HG02973 (cell line): ENCODE measurements at regions not wholly inside any gene's neighbourhood (a gene's known extent, or its start where the extent isn't known, plus 50 kb on each side); places are given as distances from the start of the nearest gene placed in this dataset.
"Not testable (repeated sequence)": the region's sequence is repeated elsewhere in the genome, so short reads cannot be mapped to it uniquely, and the experiment has no call there.

Source experiments
- ATAC-seq: cut with Tn5 transposase; IDR thresholded peaks from one replicate; pipeline ENCODE4 v1.9.1; 2021; ENCODE audit warnings: moderate library complexity; ENCODE audit not compliant: unreplicated experiment

DNA sequence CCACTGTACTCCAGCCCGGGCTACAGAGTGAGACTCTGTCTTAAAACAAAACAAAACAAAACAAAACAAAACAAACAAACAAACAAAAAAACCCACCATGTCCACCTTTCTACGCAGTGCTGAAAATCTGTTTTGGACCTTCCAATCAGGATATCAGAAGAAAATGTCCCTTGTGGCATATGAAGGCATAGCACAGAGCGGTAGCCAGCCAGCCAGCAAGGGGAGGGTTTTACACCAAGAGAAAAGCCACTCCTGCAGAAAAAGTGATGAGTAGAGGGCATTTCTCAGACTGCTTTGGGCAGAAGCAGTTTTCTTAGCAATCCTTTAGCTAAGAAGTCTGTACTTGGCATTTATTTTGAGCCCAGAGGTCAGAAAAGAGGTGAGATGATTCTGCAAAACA is 612.2 kb downstream of the TYW1 start:
- no peak for ATAC-seq

DNA sequence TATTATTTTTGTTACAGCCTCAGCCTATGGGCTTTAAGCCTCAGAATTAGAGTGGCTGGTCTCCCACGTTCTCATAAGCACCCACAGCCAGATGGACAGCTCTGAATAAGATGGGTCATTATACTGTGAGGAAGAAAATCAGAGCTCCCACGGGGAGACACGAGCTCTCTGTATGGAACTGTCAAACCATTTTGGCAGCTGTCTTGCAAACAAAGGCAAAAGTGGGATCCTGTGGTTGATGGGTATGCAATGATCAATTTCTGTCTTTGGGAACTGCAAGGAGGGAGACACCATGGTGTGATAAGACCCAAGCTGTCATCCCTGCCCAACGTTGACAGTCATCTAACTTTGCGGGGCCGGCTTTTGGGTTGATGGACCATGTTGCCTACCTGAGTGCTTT is 614.3 kb downstream of the TYW1 start:
- no peak for ATAC-seq

- no peak for ATAC-seq
These were observed 618.2 kb downstream of the TYW1 start for GRCh38 chr7:67614843-67615242.

DNA sequence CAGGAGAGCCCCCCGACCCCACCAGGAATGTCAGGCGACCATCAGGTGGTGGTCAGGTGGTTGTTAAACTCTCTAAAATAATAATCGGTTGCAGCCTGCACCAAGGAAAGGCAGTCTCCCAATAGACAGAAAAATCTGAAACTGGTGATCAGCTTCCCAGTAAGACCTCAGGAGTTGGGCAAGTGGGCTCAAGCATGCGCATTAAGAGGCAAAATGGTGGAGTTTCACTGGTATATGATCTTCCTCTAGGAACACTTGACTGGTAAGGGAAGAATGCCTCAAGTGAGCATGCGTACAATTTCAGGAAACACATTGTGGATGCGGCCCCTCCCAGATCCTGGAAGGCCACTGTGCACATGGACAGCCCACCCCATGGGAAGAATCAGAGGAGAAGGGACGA is 619.9 kb downstream of the TYW1 start:
- ATAC-seq = no peak

DNA sequence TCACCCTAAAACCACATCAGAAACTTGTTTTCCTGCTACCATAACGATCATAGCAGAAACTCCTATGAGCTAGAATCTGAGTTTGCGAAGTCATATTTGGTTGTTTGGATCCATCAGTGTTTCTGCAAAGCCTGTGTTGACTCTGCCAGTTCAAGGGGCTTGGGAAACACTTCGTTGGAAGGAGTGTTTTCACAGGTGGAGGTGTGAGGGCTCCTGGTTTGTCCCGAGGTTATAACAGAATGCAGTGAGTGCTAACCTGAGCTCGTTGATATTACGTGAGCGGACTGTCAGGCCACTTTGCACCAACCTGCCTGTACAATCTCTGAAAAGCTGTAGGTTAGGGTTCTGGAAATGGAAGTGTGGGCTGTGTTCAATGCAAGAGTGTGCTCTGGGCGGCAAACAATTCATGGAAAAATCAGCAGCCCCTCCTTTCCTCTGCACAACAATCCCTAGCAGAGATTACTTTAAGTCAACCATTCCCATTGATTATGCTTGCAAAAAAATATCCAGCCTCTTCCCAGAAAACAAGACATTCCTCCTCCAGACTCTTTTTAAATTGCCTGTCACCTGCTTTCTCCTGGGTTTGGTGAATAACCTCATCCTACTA is 622.0 kb downstream of the TYW1 start:
- no peak for ATAC-seq

DNA sequence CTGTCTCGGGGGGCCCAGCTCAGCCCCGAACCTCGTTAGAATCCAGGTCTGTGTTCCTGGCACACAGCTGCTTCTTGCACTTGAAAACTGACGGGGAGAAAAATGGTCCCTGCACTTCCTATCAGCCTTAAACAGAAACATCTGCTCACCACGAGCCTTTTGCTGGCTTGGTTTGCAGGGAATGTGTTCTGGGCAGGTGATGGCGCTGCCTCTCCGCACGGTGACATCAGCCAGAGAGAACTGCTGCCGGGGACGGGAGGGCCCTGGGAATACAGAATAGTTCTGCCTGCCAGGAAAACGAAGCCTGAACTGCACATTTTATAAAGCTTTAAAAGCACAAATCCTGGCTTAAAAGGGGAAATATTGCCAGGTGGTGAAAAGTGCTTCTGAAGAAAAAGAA is 622.5 kb downstream of the TYW1 start:
- ATAC-seq = no peak

DNA sequence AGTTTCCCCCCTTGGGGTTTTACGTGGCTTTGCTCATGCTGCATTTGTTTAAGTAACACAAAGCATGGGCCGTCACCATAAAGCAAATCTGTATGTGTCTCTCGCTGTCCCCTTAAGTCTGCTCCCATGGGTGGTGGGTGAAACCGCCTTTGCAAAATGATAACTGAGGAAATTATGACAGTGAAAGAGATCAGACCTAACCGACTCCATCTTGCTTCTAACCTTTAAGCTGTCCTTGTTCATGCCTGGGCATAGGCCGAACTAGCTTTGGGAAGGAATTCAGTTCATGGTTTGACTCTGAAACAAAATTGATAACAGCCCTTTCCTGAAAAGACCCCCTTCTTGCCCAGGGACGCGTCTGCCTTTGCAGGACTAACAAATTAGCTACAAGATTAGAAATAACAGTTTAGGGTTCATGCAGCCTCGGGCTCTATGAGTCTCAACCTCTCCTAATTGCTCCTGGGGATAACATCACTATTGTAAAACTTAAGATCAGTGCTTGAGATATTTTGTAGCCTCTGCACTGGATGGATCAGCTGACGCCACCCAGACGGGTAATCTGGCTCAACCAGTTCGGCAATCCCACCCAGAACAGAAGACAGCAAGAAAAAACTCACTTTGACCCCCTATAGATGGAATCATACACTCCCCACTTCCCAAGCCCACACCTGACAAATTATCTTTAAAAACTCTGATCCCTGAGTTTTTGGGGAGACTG is 623.7 kb downstream of the TYW1 start:
- no peak for ATAC-seq

DNA sequence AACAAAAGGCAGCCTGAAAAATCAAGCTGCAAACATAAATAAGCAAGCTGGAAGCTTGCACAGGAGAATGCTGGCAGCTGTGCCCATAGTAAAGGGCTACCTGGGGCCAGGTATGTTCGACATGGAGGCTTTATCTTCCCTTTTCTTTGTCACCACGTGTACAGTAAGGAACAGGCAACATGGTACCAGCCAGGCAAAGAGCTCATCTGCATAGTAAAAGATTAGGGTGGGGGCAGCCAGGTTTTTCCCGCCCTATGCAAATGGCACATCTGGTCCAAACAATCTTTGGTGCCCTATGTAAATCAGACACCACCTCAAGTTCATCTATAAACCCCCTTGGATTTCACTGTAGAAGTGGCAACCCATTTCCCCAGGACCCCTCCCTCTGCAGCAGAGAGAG is 625.1 kb downstream of the TYW1 start:
- no peak for ATAC-seq

GRCh38 chr7:67625257-67625737 is 628.7 kb downstream of the TYW1 start:
- ATAC-seq = no peak

- no peak for ATAC-seq
These were observed 634.8 kb downstream of the TYW1 start for GRCh38 chr7:67631476-67631875.

DNA sequence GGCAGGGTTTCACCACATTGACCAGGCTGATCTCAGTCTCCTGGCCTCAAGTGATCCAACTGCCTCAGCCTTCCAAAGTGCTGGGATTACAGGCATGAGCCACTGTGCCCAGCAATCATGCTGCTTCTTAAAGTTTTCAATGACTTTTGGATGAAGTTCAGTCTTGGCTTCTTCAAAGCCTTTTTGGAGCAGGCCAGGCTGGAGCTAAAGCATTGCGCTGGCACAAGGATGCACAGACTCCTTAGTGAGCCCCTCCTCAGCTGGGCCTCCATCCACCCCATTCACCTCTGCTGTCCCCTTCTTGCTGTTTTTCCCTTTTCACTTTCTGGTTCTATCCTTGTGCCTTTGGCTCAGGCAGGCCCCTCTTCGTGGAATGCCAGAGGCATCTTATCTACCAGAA is 638.6 kb downstream of the TYW1 start:
- ATAC-seq = no peak

DNA sequence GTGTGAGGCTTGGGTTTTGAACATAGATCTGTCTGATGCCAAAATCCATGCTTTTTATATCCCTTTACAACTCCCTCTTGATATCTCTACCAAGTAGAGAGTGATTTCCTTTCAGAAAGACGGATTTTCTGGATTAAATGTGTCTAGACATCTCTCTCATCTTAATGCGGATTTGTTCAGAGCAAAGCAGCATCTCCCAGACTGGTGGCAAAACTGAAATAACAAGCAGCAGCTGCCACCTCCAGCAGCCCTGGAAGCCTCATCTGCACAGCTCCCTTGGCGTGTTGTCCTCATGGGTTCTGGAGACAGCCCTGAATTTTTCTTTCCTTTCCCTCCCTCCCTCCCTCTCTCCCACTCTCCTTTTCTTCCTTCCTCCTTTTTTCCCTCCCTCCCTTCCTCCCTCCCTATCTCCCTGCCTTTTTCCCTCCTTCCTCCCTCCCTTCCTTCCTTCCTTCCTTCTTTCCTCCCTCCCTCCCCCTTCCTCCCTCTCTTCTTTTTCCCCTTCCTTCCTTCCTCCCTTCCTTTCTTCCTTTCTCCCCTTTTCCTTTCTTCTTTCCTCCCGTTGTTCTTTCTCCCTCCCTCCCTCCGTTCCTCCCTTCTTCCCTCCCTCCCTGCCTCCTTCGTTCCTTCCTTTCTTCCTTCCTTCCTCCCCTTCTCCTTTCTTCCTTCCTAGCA is 639.9 kb downstream of the TYW1 start:
- no peak for ATAC-seq

- no peak for ATAC-seq
These were observed 640.4 kb downstream of the TYW1 start for GRCh38 chr7:67637023-67637358.

GRCh38 chr7:67642542-67642941 is 645.9 kb downstream of the TYW1 start:
- ATAC-seq = not testable (repeated sequence)

DNA sequence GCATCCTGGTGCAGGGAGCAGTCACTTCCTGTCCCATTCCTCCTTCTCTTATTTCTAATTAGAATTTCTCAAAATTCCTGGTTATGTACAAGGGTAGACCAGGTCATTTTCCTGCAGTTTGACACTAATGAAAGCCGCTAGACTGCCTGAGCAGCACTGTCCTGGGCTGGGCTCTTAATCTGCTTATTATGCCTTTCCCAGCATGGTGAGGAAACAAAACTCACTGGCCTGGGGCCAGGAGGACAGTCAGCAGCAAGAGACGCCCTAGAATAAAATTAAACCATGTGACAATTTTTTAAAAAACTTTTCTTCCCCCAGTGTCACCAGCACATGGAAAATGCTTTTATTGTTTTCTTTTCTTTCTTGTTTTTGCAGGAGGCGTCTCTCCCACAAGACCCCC is 647.5 kb downstream of the TYW1 start:
- ATAC-seq = no peak

- ATAC-seq = no peak
These were observed 656.3 kb downstream of the TYW1 start for GRCh38 chr7:67652937-67653336.

DNA sequence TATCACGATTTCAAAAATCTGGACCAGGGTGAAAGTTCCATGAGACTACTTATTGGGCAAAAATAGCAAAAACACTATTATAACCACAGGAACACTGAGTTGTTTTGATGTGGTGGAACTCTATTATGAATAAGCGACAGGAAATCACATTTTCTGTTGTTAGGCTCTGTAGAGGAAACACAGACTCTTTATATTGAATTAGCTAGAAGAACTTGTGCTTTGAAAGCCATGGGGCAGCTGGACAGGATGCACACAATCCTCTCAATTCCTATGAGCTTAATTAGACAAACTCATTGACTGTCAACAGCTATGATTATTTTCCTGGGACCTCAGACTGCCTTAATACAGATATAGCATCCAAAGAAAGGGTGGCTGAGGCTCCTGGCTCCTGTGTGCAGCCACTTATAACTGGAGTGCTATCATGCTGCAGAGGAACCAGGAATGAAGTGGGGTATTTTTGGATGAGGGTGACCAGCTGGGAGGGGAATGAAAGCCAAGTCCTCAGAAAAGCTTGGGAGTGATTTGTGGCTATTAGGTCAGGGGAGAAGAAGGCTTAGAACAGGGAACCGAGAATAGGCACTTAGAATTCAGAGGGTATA is 657.3 kb downstream of the TYW1 start:
- no peak for ATAC-seq

DNA sequence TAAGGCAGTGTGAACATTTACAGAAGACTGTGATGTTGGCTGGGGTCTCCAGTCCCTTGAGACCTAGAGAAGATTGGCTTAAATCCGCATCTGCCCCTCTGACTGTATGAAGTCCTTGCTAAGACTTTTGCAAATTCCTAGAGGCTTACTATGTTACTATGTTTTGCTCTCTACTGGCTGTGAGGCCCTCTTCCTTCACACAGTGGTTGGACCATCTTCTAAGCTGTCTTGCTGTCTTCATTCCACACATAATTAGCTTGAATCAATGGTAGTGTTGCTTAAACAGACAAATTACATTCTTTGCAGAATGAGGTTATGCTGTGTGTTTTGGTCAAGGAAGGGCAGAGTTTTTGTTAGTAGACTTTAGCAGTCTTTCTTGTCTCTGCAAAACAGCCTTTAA is 658.0 kb downstream of the TYW1 start:
- no peak for ATAC-seq

- no peak for ATAC-seq
These were observed 658.5 kb downstream of the TYW1 start for GRCh38 chr7:67655168-67655567.

- ATAC-seq = no peak
These were observed 662.5 kb downstream of the TYW1 start for GRCh38 chr7:67659091-67659490.

- ATAC-seq = no peak
These were observed 666.2 kb downstream of the TYW1 start for GRCh38 chr7:67662804-67663203.

GRCh38 chr7:67663644-67664043 is 667.0 kb downstream of the TYW1 start:
- no peak for ATAC-seq
